ENCODE measurements at regions not wholly inside any gene's neighbourhood (a gene's known extent, or its start where the extent isn't known, plus 50 kb on each side); places are given as distances from the start of the nearest gene placed in this dataset.

DNA sequence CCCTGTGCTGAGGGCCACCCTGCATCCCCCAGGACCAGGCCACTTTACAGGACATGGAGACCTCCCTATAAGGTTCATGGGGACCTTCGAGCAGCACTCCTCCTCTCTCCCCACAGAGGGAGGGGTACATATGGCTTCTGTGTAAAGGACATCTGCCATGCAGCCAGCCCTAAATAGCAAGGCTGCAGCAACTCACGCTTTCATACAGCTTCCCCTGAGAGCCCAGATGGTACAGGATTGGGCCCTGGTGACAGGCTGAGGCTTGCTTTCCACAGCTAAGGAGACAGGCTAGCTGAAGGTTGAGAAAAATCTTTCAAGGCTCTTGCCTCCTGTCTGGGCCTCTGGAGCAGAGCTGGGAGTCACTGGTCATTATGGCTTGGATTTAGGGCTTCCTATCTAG lies 147.0 kb upstream of the ZNF366 start:
- TF ChIP-seq EP300 (IDR thresholded peaks at IDR 0.05; ENCODE audit: borderline replicate concordance in 1 of 2, low read depth in 2 of 2, low read length in 2 of 2) (no peak), POLR2A (IDR thresholded peaks at IDR 0.05; ENCODE audit: control extremely low read depth in 1 of 2, low read depth in 2 of 2, low read length in 2 of 2) (no peak), SIN3A (conservative IDR thresholded peaks at IDR 0.05 in 1 of 2, IDR thresholded peaks at IDR 0.05 in 1 of 2; ENCODE audit: low read depth in 1 of 2, low read length in 2 of 2) (no peak), CHD2 (IDR thresholded peaks at IDR 0.05; ENCODE audit: low read length) (no peak)
- TF ChIP-seq, protein P1, sequence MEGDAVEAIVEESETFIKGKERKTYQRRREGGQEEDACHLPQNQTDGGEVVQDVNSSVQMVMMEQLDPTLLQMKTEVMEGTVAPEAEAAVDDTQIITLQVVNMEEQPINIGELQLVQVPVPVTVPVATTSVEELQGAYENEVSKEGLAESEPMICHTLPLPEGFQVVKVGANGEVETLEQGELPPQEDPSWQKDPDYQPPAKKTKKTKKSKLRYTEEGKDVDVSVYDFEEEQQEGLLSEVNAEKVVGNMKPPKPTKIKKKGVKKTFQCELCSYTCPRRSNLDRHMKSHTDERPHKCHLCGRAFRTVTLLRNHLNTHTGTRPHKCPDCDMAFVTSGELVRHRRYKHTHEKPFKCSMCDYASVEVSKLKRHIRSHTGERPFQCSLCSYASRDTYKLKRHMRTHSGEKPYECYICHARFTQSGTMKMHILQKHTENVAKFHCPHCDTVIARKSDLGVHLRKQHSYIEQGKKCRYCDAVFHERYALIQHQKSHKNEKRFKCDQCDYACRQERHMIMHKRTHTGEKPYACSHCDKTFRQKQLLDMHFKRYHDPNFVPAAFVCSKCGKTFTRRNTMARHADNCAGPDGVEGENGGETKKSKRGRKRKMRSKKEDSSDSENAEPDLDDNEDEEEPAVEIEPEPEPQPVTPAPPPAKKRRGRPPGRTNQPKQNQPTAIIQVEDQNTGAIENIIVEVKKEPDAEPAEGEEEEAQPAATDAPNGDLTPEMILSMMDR (IDR thresholded peaks at IDR 0.05; ENCODE audit: control extremely low read depth in 1 of 3, insufficient read depth in 1 of 3, low read depth in 1 of 3, low read length in 3 of 3) = no peak

Data from H1 (cell line).